Activated CD4-positive, alpha-beta T cell treated with anti-CD3 and anti-CD28 coated beads for 1 hour (primary cell): ENCODE measurements at regions not wholly inside any gene's neighbourhood (a gene's known extent, or its start where the extent isn't known, plus 50 kb on each side); places are given as distances from the start of the nearest gene placed in this dataset.

ENCODE experiments used
- DNase-seq: peaks from one replicate; pipeline ENCODE4 v3.0.0-alpha.2; 2020

GRCh38 chr14:104524726-104525125 lies 54.8 kb upstream of the C14orf180 start:
- no peak for DNase-seq

- DNase-seq = no peak
These were observed 52.6 kb upstream of the C14orf180 start for GRCh38 chr14:104526723-104527645.

- DNase-seq = no peak
These were observed 51.6 kb upstream of the C14orf180 start for GRCh38 chr14:104527857-104528459.

GRCh38 chr14:104528496-104528895 lies 51.1 kb upstream of the C14orf180 start:
- DNase-seq = no peak
